ENCODE measurements at regions not wholly inside any gene's neighbourhood (a gene's known extent, or its start where the extent isn't known, plus 50 kb on each side); places are given as distances from the start of the nearest gene placed in this dataset.

DNA sequence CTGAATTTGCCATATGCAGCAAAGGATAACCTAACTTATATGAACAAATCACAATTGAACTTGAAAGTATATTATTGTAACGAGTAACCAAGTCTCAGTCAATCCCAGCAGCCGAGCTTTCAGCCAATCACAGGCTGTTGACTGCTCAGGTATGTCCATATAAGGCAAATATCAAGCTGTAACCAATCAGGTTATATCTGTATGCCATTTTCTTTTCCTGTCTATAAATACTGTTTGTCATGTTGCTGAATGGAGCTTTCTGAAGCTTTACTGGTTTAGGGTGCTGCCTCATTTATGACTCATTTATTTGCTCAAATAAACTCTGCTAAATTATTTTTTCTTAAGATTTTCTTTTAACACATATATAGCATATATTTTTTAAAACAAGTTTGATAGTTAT, 1059.5 kb downstream of the GALC start:
- no peak for TF ChIP-seq CTCF (IDR thresholded peaks at IDR 0.05; ENCODE audit: low read depth, low read length, missing input control)
- no peak for TF ChIP-seq GABPA (IDR thresholded peaks at IDR 0.05 in 1 of 2, conservative IDR thresholded peaks at IDR 0.05 in 1 of 2)
- TF ChIP-seq MAX (IDR thresholded peaks at IDR 0.05), result no peak
- TF ChIP-seq FOXA1 (IDR thresholded peaks at IDR 0.05), result no peak
- TF ChIP-seq REST (IDR thresholded peaks at IDR 0.05), result no peak
- no peak for TF ChIP-seq YY1 (IDR thresholded peaks at IDR 0.05)
- no peak for TF ChIP-seq SP1 (IDR thresholded peaks at IDR 0.05)
- TF ChIP-seq RXRA (IDR thresholded peaks at IDR 0.05), result no peak
- no peak for TF ChIP-seq RAD21 (IDR thresholded peaks at IDR 0.05)
- TF ChIP-seq ZBTB33 (IDR thresholded peaks at IDR 0.05), result no peak
- TF ChIP-seq HNF4G (IDR thresholded peaks at IDR 0.05), result no peak
- no peak for TF ChIP-seq ATF3 (IDR thresholded peaks at IDR 0.05)
- no peak for TF ChIP-seq JUND (IDR thresholded peaks at IDR 0.05)
